GM23248 (cell line): ENCODE measurements at regions not wholly inside any gene's neighbourhood (a gene's known extent, or its start where the extent isn't known, plus 50 kb on each side); places are given as distances from the start of the nearest gene placed in this dataset.

Source experiments
- EZH2 ChIP-seq: fragments of 200-600 bp; sonication (generic); IDR thresholded peaks from 2 replicates; pipeline ENCODE4 v1.6.1; 2018; ENCODE audit warnings: antibody characterized with exemption, mild to moderate bottlenecking; ENCODE audit not compliant: insufficient read depth, poor library complexity, severe bottlenecking
- EZH2phosphoT487 ChIP-seq: fragments of 200-600 bp; sonication (generic); IDR thresholded peaks from 2 replicates; pipeline ENCODE4 v1.6.1; 2018; ENCODE audit warnings: antibody characterized with exemption, moderate library complexity, mild to moderate bottlenecking, low read depth; ENCODE audit not compliant: insufficient read depth

GRCh38 chr2:129751409-129751808 is 228.1 kb upstream of the RAB6C start:
- TF ChIP-seq EZH2 (no peak), EZH2phosphoT487 (no peak)
